Fibroblast of the aortic adventitia (primary cell): ENCODE measurements at regions not wholly inside any gene's neighbourhood (a gene's known extent, or its start where the extent isn't known, plus 50 kb on each side); places are given as distances from the start of the nearest gene placed in this dataset.

ENCODE experiments used
- DNase-seq: peaks from one replicate; pipeline ENCODE4 v3.0.0-alpha.2; 2010; ENCODE audit warnings: low read depth
- H3K4me3 ChIP-seq: 2 replicates; pipeline ENCODE4 v1.5.1; 2011; ENCODE audit warnings: low read depth, mild to moderate bottlenecking, control low read depth, low read length, moderate library complexity
- CTCF ChIP-seq: IDR thresholded peaks from 2 replicates; pipeline ENCODE4 v1.5.1; 2011; ENCODE audit warnings: mild to moderate bottlenecking, low read length, control low read depth, inconsistent platforms; ENCODE audit not compliant: insufficient read depth

GRCh38 chr17:5883775-5884665 lies 186.2 kb upstream of the WSCD1 start:
- H3K4me3 ChIP-seq: no peak overlapping the region
- TF ChIP-seq CTCF: no peak

GRCh38 chr17:5885336-5885735 lies 184.8 kb upstream of the WSCD1 start:
- no peak for DNase-seq
- no peak overlapping the region for H3K4me3 ChIP-seq
- no peak for TF ChIP-seq CTCF

More at GRCh38 chr17:5883775-5884665, 186.2 kb upstream of the WSCD1 start:
- no peak for DNase-seq

GRCh38 chr17:5888811-5889210 lies 181.4 kb upstream of the WSCD1 start:
- no peak for DNase-seq
- no peak overlapping the region for H3K4me3 ChIP-seq
- no peak for TF ChIP-seq CTCF

- no peak overlapping the region for H3K4me3 ChIP-seq
- no peak for DNase-seq
- no peak for TF ChIP-seq CTCF
Observed at GRCh38 chr17:5892921-5893675, 177.1 kb upstream of the WSCD1 start.

- H3K4me3 ChIP-seq: no peak overlapping the region
- no peak for TF ChIP-seq CTCF
- no peak for DNase-seq
Observed at GRCh38 chr17:5893741-5894140, 176.4 kb upstream of the WSCD1 start.

GRCh38 chr17:5895276-5895675 lies 174.9 kb upstream of the WSCD1 start:
- no peak for TF ChIP-seq CTCF
- DNase-seq: no peak

More at GRCh38 chr17:5895276-5895675, 174.9 kb upstream of the WSCD1 start:
- H3K4me3 ChIP-seq: no peak overlapping the region
